HG03439 (cell line): ENCODE measurements at regions not wholly inside any gene's neighbourhood (a gene's known extent, or its start where the extent isn't known, plus 50 kb on each side); places are given as distances from the start of the nearest gene placed in this dataset.

ENCODE experiments used
- ATAC-seq: cut with Tn5 transposase; IDR thresholded peaks from one replicate; pipeline ENCODE4 v1.9.1; 2021; ENCODE audit warnings: mild to moderate bottlenecking, moderate library complexity; ENCODE audit not compliant: unreplicated experiment

DNA sequence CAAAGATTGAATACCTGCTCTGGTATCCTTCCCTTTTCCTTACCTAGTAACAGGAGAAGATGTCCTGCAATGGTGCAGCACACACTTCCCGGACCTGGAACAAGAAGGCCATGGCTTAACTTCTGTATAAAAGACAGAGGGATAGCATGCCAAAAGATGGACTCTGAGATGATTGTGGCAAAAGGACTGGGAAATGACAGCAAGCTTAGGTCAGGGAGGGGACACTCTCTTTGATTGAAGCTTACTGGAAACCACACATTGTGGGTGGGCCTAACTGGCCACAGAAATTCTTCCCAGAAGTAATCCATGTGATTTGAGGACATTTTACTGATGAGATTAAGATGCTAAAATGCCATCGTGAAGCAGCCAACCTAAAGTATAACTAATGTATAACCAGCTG, 71.0 kb upstream of the OTUD4 start:
- no peak for ATAC-seq

DNA sequence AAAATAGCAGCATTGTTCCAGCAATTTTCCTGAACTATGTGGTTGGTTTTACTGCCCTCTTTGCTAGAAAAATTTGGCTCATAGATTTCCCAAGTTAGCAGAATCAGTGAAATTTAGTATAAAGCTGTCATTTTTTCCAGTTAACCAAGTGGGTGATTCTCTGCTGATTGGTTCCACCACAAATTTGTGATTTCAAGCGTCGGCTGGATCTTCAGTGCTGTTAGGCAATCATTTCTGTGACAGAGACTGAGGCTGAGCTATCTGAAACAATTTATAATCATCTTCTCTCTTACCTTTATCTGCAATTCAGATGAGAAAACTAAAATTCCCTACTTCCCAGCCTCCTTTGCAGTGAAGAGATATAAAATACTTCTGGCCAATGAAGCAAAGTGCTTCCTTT, 68.6 kb upstream of the OTUD4 start:
- ATAC-seq = no peak

DNA sequence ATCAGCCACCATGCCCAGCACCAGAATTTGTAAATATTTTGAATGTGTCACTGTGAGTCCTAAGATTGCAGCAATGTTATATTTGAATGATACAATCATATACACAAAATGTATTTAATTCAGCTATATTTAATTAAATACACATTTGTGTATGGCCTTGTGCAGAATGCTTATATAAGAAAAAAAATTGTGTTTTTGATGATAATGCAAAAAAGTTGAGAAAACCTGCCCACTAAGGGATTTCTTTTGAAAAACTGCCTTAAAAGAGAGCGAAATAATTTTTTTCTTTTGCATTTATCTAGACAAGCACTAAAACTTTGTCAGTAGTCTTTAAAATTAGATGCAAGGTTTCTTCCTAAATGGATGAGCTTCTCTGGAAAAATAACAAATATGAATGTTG, 68.1 kb upstream of the OTUD4 start:
- no peak for ATAC-seq

DNA sequence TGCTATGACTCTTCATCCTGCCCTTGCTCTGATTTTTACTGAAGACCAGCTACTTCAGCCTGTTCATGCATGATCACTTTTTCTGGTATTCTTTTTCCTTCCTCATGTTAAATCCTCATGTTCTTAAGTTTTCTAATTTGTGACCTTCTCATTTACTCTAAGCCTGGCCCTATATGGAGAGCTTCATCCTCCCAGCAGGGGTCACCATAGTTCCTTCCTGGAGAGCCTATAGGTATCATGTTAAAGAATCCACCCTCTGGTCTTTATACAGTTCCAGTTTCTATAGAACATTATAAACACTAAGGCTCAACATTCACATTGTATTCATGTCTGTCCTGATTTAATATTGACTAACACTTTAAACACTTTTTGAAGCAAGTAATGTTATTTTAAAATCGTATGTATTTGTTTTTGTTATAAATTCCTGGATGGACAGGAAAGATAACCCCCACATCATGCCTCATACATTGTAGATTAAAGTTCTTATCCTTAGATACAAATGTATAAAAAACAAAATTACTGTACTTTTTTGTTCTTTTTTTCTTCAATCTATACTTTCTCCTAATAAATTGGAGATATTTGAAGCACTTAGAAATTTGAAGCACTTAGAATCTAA, 53.8 kb upstream of the OTUD4 start:
- ATAC-seq = peak; percentile 100

DNA sequence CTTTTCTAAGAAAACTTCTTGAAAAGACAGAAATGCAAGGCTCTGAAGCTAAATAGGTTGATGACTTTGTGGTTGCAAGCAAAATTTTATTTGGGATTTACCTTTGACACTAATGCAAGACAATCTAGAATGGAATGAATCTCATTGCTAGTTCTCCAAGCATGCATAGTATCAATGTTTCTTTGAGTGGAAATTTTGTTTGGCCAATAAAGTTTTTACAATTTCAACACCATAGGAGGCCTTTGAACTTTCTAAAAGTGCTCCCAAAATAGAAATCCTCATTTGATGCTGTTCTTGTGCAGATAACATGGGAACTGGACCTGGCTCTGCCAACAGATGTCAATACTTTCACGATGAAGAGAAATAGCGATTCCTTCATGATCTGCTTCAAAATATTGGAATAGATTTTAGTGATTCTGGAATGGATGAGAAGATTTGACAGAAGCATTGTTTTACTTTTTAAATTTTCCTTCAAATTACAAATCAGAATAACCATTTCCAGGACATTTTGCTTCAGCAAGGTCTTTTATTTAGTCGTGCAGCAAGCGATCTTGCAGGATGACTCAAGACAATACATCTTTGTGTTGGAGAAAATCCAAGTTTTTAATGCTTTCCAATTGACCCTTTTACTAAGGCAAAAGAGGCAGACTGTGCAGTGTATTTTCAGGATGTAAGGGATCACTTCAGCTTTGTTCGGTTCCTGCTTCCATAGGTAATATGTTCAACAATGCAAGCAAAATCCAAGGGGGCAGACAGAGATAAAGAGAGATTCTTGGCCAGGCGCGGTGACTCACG, 51.7 kb upstream of the OTUD4 start:
- ATAC-seq = no peak

DNA sequence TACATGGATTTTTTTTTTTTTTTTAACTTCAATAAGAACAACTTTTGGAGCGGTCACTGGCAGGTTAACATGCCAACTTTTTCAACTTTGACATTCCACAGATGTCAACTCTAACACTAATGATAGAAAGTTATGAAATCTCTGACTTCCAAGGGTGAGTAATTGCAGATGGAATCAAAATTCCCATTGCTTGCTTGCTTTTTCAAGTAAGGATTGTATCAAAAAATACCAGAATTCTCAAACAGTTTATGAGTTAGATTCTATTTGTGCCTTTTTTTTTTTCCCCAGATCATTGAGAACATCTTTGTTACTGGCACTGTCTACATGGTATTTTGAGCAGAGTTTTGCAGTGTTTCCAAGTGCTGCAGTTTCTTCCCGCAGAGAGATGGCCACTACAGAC, 50.3 kb upstream of the OTUD4 start:
- ATAC-seq = no peak
